CD8-positive, alpha-beta memory T cell (primary cell): ENCODE measurements at regions not wholly inside any gene's neighbourhood (a gene's known extent, or its start where the extent isn't known, plus 50 kb on each side); places are given as distances from the start of the nearest gene placed in this dataset.
A peak's percentile ranks its signal among the peaks of the same experiment; 100 is the strongest.

Experiments
- CTCF ChIA-PET: fragments of 350-600 bp; sonication (Branson Sonifier 250); formaldehyde crosslinking; loops from one replicate; lab custom pipeline; 2021; ENCODE audit warnings: antibody characterized with exemption; lab: Charles Lee
- POLR2A ChIA-PET: fragments of 350-600 bp; sonication (Branson Sonifier 250); formaldehyde crosslinking; loops from one replicate; lab custom pipeline; 2021; ENCODE audit warnings: antibody characterized with exemption; lab: Charles Lee
- DNase-seq, 5 donors: peaks; one replicate each; pipeline versions ENCODE4 v3.0.0 to v3.0.0-alpha.2; 2020 to 2022; ENCODE audit warnings: mixed read lengths in 1 of 5
- H3K27ac ChIP-seq: one replicate; pipeline ENCODE4 v1.7.0; 2013; ENCODE audit warnings: low read depth, mild to moderate bottlenecking, low read length, moderate library complexity
- H3K27me3 ChIP-seq: 2 replicates; pipeline ENCODE4 v1.7.0; 2013; ENCODE audit warnings: low read length, mild to moderate bottlenecking; ENCODE audit not compliant: insufficient read depth, poor library complexity, severe bottlenecking
- H3K36me3 ChIP-seq: 2 replicates; pipeline ENCODE4 v1.7.0; 2013; ENCODE audit warnings: mild to moderate bottlenecking, low read length, moderate library complexity; ENCODE audit not compliant: insufficient read depth
- H3K4me1 ChIP-seq: 2 replicates; pipeline ENCODE4 v1.7.0; 2013; ENCODE audit warnings: mild to moderate bottlenecking, low read length, moderate library complexity; ENCODE audit not compliant: insufficient read depth
- H3K4me3 ChIP-seq: 2 replicates; pipeline ENCODE4 v1.7.0; 2013; ENCODE audit warnings: mild to moderate bottlenecking, low read length
- H3K9me3 ChIP-seq: 2 replicates; pipeline ENCODE4 v1.7.0; 2013; ENCODE audit warnings: mild to moderate bottlenecking, low read length
- H3K27ac Mint-ChIP-seq, 8 donors: one replicate each; pipeline ENCODE4 v1.8.0; 2020 to 2021; ENCODE audit warnings: mixed read lengths in 8 of 8, mild to moderate bottlenecking in 6 of 8, inconsistent platforms in 3 of 8, moderate library complexity in 3 of 8
- H3K27me3 Mint-ChIP-seq, 2 donors: one replicate each; pipeline ENCODE4 v1.8.0; 2020 to 2021; ENCODE audit warnings: mixed read lengths in 2 of 2, mild to moderate bottlenecking in 1 of 2, moderate library complexity in 1 of 2
- H3K36me3 Mint-ChIP-seq, 3 donors: one replicate each; pipeline ENCODE4 v1.8.0; 2020 to 2021; ENCODE audit warnings: mixed read lengths in 3 of 3, inconsistent platforms in 1 of 3, mild to moderate bottlenecking in 1 of 3
- H3K4me1 Mint-ChIP-seq, 3 donors: one replicate each; pipeline ENCODE4 v1.8.0; 2020 to 2021; ENCODE audit warnings: mixed read lengths in 3 of 3, inconsistent platforms in 1 of 3, mild to moderate bottlenecking in 1 of 3
- H3K4me3 Mint-ChIP-seq, 7 donors: one replicate each; pipeline ENCODE4 v1.8.0; 2020 to 2021; ENCODE audit warnings: mixed read lengths in 7 of 7, mild to moderate bottlenecking in 6 of 7, moderate library complexity in 4 of 7, inconsistent platforms in 2 of 7
- H3K9me3 Mint-ChIP-seq, 5 donors: one replicate each; pipeline ENCODE4 v1.8.0; 2020 to 2022; ENCODE audit warnings: mixed read lengths in 5 of 5, mild to moderate bottlenecking in 3 of 5, moderate library complexity in 2 of 5, inconsistent platforms in 1 of 5

- POLR2A ChIA-PET, result no interaction called here
- peaks cover 0 to 2% (median 0%) of the 10 kb centered on the region in 5 donors for H3K9me3 Mint-ChIP-seq
Observed at GRCh38 chr9:88766778-88767503, 224.3 kb upstream of the S1PR3 start.

GRCh38 chr9:88767504-88767790 lies 223.8 kb upstream of the S1PR3 start:
- no peaks in the 10 kb centered on the region for H3K4me1 ChIP-seq
- H3K9me3 Mint-ChIP-seq, result peaks cover 0 to 2% (median 0%) of the 10 kb centered on the region in 5 donors
- ChIA-PET POLR2A (no interaction called here), CTCF (no interaction called here)
- no peaks in the 10 kb centered on the region for H3K9me3 ChIP-seq
- H3K4me1 Mint-ChIP-seq, result no peaks in the 10 kb centered on the region
- H3K27me3 ChIP-seq, result no peaks in the 10 kb centered on the region
- H3K36me3 ChIP-seq, result no peaks in the 10 kb centered on the region
- H3K4me3 Mint-ChIP-seq, result no peak overlapping the region
- H3K27me3 Mint-ChIP-seq, result peaks cover 1 to 2% of the 10 kb centered on the region in 2 donors
- DNase-seq, result no peak
- H3K27ac ChIP-seq, result no peak overlapping the region
- no peak overlapping the region for H3K4me3 ChIP-seq
- H3K36me3 Mint-ChIP-seq, result no peaks in the 10 kb centered on the region
- H3K27ac Mint-ChIP-seq, result no peak overlapping the region

More at GRCh38 chr9:88766778-88767503, 224.3 kb upstream of the S1PR3 start:
- Histone ChIP-seq H3K27ac (no peak overlapping the region), H3K9me3 (no peaks in the 10 kb centered on the region), H3K4me1 (no peaks in the 10 kb centered on the region), H3K4me3 (no peak overlapping the region), H3K36me3 (no peaks in the 10 kb centered on the region), H3K27me3 (no peaks in the 10 kb centered on the region)
- DNase-seq, result no peak
- H3K4me1 Mint-ChIP-seq, result no peaks in the 10 kb centered on the region
- H3K36me3 Mint-ChIP-seq, result no peaks in the 10 kb centered on the region
- CTCF ChIA-PET, result no interaction called here
- peaks cover 0 to 1% of the 10 kb centered on the region in 2 donors for H3K27me3 Mint-ChIP-seq
- H3K27ac Mint-ChIP-seq, result no peak overlapping the region
- no peak overlapping the region for H3K4me3 Mint-ChIP-seq

- no peak overlapping the region for H3K4me3 Mint-ChIP-seq
- POLR2A ChIA-PET, result no interaction called here
- H3K36me3 ChIP-seq, result no peaks in the 10 kb centered on the region
- no peak for DNase-seq
- H3K9me3 Mint-ChIP-seq, result peaks cover 0 to 4% (median 0%) of the 10 kb centered on the region in 5 donors
- H3K4me1 Mint-ChIP-seq, result peaks cover 0 to 2% (median 0%) of the 10 kb centered on the region in 3 donors
- no peak overlapping the region for H3K4me3 ChIP-seq
- no peaks in the 10 kb centered on the region for H3K27me3 ChIP-seq
- H3K27ac ChIP-seq, result no peak overlapping the region
- CTCF ChIA-PET, result no interaction called here
- H3K9me3 ChIP-seq, result no peaks in the 10 kb centered on the region
- peaks cover 0 to 19% of the 10 kb centered on the region in 2 donors for H3K27me3 Mint-ChIP-seq
- no peaks in the 10 kb centered on the region for H3K4me1 ChIP-seq
- no peak overlapping the region for H3K27ac Mint-ChIP-seq
- H3K36me3 Mint-ChIP-seq, result no peaks in the 10 kb centered on the region
Observed at GRCh38 chr9:88772575-88772974, 218.7 kb upstream of the S1PR3 start.

GRCh38 chr9:88773126-88773525 lies 218.1 kb upstream of the S1PR3 start:
- Histone ChIP-seq H3K9me3 (no peaks in the 10 kb centered on the region), H3K4me1 (no peaks in the 10 kb centered on the region), H3K36me3 (no peaks in the 10 kb centered on the region), H3K27ac (no peak overlapping the region), H3K4me3 (no peak overlapping the region), H3K27me3 (no peaks in the 10 kb centered on the region)
- DNase-seq, result no peak
- H3K27me3 Mint-ChIP-seq, result peaks cover 0 to 19% of the 10 kb centered on the region in 2 donors
- H3K4me3 Mint-ChIP-seq, result no peak overlapping the region
- peaks cover 0 to 4% (median 0%) of the 10 kb centered on the region in 5 donors for H3K9me3 Mint-ChIP-seq
- peaks cover 0 to 4% (median 0%) of the 10 kb centered on the region in 3 donors for H3K4me1 Mint-ChIP-seq
- CTCF ChIA-PET, result no interaction called here
- POLR2A ChIA-PET, result no interaction called here
- no peaks in the 10 kb centered on the region for H3K36me3 Mint-ChIP-seq
- no peak overlapping the region for H3K27ac Mint-ChIP-seq

- H3K27me3 Mint-ChIP-seq, result peaks cover 0 to 19% of the 10 kb centered on the region in 2 donors
- H3K9me3 ChIP-seq, result no peaks in the 10 kb centered on the region
- no peaks in the 10 kb centered on the region for H3K27me3 ChIP-seq
- H3K4me3 ChIP-seq, result no peak overlapping the region
- no peak for DNase-seq
- H3K4me1 Mint-ChIP-seq, result peaks cover 0 to 4% (median 0%) of the 10 kb centered on the region in 3 donors
- no peak overlapping the region for H3K27ac ChIP-seq
- no peak overlapping the region for H3K4me3 Mint-ChIP-seq
- ChIA-PET POLR2A (no interaction called here), CTCF (no interaction called here)
- no peak overlapping the region for H3K27ac Mint-ChIP-seq
- no peaks in the 10 kb centered on the region for H3K36me3 ChIP-seq
- peaks cover 0 to 4% (median 0%) of the 10 kb centered on the region in 5 donors for H3K9me3 Mint-ChIP-seq
- no peaks in the 10 kb centered on the region for H3K36me3 Mint-ChIP-seq
- no peaks in the 10 kb centered on the region for H3K4me1 ChIP-seq
Observed at GRCh38 chr9:88773627-88774244, 217.5 kb upstream of the S1PR3 start.

- Histone ChIP-seq H3K4me3 (no peak overlapping the region), H3K36me3 (no peaks in the 10 kb centered on the region), H3K27me3 (no peaks in the 10 kb centered on the region), H3K4me1 (no peaks in the 10 kb centered on the region), H3K9me3 (no peaks in the 10 kb centered on the region), H3K27ac (no peak overlapping the region)
- no peak for DNase-seq
- Mint-ChIP-seq H3K4me1 (peaks cover 0 to 4% (median 0%) of the 10 kb centered on the region in 3 donors), H3K27me3 (peaks cover 0 to 23% of the 10 kb centered on the region in 2 donors), H3K4me3 (no peak overlapping the region), H3K27ac (no peak overlapping the region), H3K9me3 (peaks cover 0 to 2% (median 0%) of the 10 kb centered on the region in 5 donors), H3K36me3 (no peaks in the 10 kb centered on the region)
- POLR2A ChIA-PET, result no interaction called here
- CTCF ChIA-PET, result no interaction called here
Observed at GRCh38 chr9:88775037-88775471, 216.2 kb upstream of the S1PR3 start.

GRCh38 chr9:88775559-88775958 lies 215.7 kb upstream of the S1PR3 start:
- H3K4me3 ChIP-seq, result no peak overlapping the region
- no peaks in the 10 kb centered on the region for H3K27me3 ChIP-seq
- peaks cover 0 to 4% (median 0%) of the 10 kb centered on the region in 3 donors for H3K4me1 Mint-ChIP-seq
- no peak for DNase-seq
- peaks cover 0 to 23% of the 10 kb centered on the region in 2 donors for H3K27me3 Mint-ChIP-seq
- CTCF ChIA-PET, result no interaction called here
- no peaks in the 10 kb centered on the region for H3K36me3 Mint-ChIP-seq
- no peaks in the 10 kb centered on the region for H3K4me1 ChIP-seq
- H3K27ac ChIP-seq, result no peak overlapping the region
- peak overlapping the region in 1 of 8 donors; percentile 34 for H3K27ac Mint-ChIP-seq
- POLR2A ChIA-PET, result no interaction called here
- H3K4me3 Mint-ChIP-seq, result no peak overlapping the region
- H3K9me3 Mint-ChIP-seq, result peaks cover 0 to 2% (median 0%) of the 10 kb centered on the region in 5 donors
- H3K36me3 ChIP-seq, result no peaks in the 10 kb centered on the region
- no peaks in the 10 kb centered on the region for H3K9me3 ChIP-seq

GRCh38 chr9:88775966-88776365 lies 215.3 kb upstream of the S1PR3 start:
- no peak for DNase-seq
- Mint-ChIP-seq H3K4me1 (peaks cover 0 to 4% (median 0%) of the 10 kb centered on the region in 3 donors), H3K9me3 (peaks cover 0 to 2% (median 0%) of the 10 kb centered on the region in 5 donors), H3K36me3 (no peaks in the 10 kb centered on the region), H3K4me3 (no peak overlapping the region), H3K27me3 (peaks cover 0 to 23% of the 10 kb centered on the region in 2 donors), H3K27ac (peak overlapping the region in 1 of 8 donors; percentile 34)
- CTCF ChIA-PET, result no interaction called here
- H3K4me3 ChIP-seq, result no peak overlapping the region
- POLR2A ChIA-PET, result no interaction called here
- H3K4me1 ChIP-seq, result no peaks in the 10 kb centered on the region
- no peaks in the 10 kb centered on the region for H3K27me3 ChIP-seq
- no peaks in the 10 kb centered on the region for H3K36me3 ChIP-seq
- H3K9me3 ChIP-seq, result no peaks in the 10 kb centered on the region
- H3K27ac ChIP-seq, result no peak overlapping the region
